ENCODE measurements at regions not wholly inside any gene's neighbourhood (a gene's known extent, or its start where the extent isn't known, plus 50 kb on each side); places are given as distances from the start of the nearest gene placed in this dataset.
A peak's percentile ranks its signal among the peaks of the same experiment; 100 is the strongest.

DNA sequence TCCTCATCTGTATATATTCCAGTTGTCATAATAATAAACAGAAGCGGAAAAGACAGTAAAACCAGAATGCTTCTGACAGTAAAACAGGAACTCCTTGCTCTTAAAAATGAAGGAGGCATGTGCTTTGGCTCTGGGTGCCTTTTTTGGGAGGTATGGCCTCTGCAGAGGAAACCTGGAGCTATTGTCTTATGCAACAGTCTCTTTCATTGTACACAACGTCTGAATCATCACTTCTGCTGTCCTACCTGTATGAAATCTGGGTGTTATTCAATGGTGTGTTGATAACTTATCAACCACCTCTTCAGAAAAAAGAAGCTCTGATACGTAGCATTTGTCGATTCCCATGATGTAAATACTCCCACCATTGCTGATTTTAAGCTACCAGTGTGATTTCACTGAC, 64.8 kb downstream of the CDCA7 start:
- DNase-seq (ENCODE audit: low read depth), result no peak

DNA sequence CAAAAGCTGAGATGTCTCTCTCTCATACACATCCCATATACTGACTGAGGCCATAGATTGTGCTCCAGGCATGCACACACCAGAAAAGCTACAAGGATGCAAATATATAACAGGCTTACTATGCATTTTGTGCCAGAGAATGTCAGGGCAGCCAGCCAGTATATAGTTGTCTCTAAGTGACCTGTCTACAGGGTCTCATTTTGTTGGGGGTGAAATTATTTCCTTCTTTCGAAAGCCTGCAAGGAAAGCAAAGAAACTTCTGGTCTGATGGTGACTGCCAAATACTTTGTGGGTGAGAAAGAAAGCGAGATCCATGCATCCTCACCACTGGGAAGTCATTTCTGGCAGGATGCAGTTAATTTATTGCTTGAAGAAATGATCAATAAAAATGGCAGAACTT, 70.2 kb downstream of the CDCA7 start:
- DNase-seq (ENCODE audit: low read depth), result no peak

DNA sequence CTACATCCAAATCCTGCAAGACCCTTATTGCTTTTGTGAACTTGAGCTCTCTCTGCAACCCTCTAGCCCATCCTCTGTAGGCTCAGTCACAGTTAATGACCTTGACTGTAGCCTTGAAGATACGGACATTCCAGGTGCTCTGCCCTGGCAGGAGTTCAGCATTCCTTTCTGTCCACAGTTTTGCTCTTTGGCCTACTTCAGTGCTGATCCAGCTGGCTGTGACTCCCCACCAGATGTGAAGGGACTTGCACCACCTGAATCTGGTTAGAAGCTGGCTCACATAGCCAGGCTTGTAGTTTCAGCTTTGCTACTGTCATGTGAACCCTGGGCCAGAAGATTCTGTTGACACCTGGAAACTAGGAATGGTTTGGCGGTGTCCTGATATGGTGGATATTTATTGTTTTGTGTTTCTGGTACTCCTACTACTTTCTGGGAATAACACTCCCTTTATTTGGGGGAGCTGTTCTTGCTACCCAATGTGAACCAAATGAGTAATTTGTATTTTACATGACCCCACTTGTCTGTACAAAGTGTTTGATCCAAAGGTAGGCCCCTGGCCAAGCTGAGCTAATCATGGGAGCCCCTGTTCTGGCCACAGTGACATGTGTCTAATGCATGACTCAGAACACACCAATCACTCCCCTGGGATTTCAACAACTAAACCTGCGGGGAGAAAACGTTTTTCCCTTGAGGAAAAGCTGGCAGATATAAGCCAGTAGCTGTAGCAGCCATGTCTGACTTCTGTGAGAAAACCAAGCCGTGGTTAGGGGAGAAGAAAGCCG, 73.4 kb downstream of the CDCA7 start:
- DNase-seq (ENCODE audit: low read depth), result no peak

DNA sequence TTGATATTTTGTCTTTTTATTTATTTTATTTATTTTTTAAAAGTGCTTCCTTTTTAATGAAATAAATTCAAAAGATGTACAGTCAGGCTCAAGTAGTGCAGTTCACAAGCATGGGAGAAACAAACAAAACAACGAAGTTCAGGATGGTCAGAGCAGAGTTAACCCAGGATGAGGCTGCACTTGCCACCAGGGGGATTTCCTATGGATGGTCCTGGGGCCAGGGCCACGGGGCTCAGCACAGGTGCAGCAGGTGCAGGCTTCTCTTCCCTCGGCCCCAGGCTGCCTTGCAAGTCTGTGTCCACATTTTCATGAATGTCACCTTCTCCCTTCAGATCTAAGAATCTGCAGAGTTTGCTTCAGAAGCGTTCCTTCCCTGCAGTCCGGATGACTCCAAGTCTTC, 76.5 kb downstream of the CDCA7 start:
- DNase-seq (ENCODE audit: low read depth), result no peak

DNA sequence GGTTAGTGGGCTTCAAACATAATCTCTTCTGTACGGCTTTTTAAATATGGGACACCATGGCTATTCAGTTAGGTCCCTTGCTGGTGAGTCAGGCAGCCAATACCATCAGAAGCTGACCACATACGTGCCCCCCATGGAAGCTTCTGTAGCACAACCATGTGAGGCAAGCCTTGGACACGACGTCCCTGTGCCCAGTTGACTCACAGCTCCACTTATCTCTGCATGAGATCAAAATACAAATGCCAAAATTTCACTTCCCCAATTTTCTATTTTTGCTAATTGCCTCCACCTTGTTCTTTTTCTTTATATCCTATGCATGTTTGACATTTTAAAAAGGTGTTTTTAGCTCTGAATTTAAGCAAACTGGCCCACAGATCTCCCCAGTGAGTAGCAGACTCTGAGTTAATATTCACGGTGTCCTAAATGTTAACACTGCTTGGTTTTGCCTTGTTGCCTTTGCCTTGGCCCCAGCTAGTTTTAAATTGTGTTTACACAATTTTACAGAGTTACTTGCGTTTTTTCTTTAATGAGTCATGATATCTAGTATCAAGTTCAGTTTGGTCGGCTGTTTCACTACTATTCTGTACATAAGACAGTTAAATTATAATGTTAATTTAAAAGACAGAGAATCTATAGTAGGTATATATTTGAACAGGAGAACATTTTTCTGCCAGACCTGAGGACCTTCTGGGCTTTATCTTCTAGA, 77.5 kb downstream of the CDCA7 start:
- DNase-seq (ENCODE audit: low read depth), result peak; percentile 30

DNA sequence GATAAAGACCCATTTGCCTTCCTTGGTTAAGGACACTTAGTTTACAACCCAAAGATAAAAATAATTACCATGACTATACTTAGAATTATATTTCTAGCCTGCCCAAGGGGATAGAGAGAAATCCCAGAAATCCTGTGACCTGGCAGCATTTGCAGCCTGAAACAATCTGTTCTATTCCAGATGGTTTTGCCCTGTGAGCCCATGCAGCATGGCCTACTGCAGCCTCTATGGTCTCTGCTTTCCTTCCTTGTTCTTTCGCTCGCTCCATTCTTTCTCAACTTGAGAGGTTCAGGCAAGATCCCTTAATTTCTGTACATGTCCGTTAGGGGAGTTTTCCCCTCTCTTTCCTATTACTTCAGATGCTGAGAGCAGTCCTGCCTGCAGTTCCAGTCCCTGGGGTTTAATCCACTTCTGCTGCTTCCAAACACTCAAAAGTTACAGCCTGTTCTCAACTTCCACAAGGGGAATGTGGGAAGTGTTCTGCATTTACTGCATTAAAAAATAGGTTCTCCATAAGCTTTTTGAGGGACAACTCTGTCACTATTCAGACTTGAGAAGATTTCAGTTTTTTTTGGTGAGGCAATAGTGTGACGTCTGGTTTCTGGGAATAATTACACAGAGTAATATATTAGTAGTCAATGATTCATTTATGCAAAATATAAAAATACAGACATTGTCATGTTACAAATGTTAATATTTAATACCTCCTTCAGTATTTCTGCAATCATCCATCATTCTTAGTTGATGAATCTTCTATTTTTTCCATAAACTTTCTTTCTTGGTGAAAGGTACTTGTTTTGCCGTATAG, 80.3 kb downstream of the CDCA7 start:
- no peak for DNase-seq (ENCODE audit: low read depth)

DNA sequence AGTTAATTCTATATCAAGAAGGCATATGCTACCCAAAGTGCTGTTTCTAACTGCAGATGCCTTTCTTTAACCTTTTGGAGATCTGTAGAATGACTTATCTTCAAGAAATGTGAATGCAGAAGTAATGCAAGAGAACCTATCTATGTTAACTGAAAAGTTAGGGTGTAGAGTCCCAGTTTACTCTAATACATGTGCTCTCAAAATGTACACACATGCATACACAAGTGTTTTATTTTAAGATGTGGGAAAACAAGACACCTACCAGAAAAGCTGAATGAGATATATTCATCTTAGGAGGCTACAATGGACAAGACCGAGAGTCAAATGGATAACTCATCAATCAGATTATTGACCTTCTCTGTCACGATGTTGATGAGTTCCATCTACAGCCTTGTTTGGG, 80.9 kb downstream of the CDCA7 start:
- DNase-seq (ENCODE audit: low read depth), result no peak

DNA sequence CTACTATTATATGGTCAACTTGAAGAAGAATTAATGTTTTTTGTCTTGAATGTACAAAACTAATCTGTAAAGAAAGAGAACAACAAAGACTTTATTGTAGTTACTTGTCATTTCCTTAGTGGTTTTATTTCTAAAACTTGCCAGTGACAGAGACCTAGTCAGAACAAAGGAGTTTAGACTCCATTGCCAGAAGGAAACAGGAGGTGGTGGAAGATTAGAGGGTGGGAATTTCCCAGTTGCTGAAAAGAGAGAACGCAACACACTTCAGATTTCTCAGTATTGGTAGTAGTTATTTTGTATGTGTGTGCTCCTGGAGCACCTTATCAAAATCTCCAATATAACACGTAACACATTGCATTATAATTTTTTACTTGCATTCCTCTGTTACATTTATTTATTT, 81.4 kb downstream of the CDCA7 start:
- no peak for DNase-seq (ENCODE audit: low read depth)

DNA sequence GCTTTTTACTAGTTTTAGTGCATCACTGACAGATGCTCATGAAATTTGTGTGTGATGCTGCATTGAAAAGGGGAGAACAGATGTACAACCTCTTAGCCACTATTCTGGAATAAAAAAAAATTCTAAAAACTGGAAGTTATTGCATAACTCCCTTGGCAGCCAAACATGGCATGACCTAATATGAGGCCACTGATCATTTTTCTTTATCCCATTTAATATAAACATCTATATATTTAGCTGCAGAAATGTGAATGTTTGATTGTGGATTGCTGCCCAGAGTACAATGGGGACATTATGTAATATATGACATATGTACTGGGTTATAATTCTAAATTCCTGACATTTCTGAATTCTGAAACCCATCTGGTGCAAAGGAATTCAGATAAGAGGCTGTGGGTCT, 86.5 kb downstream of the CDCA7 start:
- DNase-seq (ENCODE audit: low read depth), result no peak

DNA sequence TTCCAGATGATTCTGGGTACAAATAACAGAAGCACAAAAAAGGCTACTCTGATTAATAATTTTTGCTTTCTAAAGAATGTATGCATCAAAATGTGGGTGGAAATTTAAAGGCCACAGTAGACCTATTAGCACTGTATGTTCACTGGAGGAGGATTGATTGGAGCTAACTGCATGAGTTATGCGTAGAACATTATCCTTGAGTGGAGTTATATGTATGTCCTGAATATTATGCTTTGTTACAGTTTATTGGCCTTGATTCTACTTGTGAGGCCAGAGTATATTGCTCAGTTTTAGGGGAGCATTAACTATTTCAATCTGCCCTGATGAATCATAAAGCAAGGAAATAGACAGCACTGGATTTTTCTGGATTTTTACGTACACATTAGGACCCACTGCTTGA, 87.9 kb downstream of the CDCA7 start:
- DNase-seq (ENCODE audit: low read depth), result no peak

DNA sequence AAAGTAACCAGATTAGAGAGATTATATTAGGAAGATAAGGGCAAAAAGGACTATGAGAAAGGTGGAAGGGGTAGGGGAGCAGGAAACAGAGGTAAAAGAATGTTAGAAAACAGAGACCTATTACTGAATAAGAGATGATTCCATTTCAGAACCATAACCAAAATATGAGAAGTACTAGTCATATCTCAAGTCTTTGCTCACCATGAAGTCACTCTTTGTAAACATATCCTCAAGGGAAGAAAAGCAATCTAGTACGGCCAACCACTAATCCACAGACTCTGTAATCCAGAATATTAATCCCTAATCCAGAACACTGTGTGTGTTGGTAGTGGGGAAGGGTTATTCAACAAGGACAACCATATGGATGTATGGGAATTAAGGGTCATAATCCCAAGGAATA, 92.0 kb downstream of the CDCA7 start:
- no peak for DNase-seq (ENCODE audit: low read depth)

DNA sequence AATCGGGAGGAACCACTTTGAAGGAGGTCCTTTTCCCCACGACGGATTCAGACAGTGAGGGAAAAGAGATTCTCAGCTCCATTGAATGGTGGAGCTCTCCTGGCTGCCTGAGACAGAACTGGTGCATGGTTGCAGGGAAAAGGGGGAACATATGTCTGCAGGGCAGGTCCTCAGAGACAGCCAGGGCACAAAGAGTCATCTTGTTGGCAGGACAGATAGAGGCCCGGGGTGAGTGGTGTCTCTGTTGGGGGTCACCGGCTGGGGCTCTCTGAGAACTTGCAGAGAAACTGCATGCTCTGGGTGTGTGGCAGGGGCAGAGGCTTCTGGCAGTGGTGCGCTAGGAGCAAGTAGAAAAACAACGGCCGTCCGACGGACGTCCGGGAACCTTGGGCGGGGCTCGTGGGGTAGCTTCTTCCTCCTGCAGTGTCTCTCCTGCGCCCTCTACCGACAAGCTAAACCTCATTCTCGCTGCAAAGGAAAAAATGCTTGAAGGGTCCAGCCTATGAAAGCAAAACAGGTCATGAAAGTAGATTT, 94.3 kb downstream of the CDCA7 start:
- peak; percentile 79 for DNase-seq (ENCODE audit: low read depth)

DNA sequence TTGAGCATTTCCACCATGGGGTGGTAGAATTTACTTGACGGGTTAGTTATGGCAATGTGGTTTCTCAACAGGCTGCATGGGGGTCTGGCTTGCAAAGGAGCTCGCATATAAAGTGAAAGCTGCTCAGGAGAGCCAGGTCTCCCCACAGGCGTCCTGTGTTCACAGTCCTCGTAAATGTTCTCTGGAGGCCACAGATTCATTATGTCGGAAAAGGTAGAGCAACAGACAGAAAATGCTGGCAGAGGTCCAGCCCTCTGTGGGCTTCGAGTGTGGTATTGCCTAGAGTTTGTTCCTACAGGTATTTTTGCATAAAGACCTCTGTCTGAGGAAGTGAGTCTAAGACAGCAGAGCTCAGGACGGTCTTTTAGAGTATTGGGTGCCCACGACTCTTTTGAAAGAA, 96.4 kb downstream of the CDCA7 start:
- DNase-seq (ENCODE audit: low read depth), result no peak

DNA sequence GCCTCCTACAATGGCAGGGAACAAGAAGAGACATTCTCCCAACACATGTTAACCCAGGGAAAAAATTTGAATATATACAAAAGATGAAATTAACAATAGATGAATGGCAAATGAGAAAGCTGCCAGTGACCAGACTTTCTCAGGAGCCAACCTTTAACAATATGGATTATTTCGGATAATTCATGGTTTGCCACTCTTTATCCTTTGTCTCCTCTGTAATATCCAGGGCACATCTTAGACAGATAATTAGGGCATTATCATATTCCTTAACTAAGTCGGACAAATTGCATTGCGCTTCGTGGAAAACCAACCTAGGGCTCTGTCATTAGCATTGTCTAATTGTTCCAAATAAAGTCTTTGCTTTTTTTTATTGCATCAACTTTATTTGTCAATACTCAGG, 97.3 kb downstream of the CDCA7 start:
- no peak for DNase-seq (ENCODE audit: low read depth)

DNA sequence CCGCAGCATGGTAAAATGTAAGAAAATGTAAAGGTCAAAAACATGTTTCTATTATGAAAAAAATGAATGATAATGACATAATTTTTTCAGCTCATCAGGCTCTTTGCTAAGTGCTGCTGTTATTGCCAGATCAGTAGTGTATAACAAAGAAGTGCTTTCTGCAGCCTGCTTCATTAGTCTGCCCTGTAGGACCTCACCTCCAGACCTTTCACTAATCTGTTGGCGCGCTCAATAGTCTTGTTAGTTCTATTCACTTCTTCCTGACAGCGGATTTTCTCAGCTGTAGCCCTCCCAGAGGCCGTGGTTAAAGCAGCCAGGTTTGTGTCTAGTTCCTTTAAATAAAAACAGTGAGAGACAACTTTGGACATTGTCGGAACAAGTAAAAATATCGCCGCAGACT, 97.7 kb downstream of the CDCA7 start:
- no peak for DNase-seq (ENCODE audit: low read depth)

DNA sequence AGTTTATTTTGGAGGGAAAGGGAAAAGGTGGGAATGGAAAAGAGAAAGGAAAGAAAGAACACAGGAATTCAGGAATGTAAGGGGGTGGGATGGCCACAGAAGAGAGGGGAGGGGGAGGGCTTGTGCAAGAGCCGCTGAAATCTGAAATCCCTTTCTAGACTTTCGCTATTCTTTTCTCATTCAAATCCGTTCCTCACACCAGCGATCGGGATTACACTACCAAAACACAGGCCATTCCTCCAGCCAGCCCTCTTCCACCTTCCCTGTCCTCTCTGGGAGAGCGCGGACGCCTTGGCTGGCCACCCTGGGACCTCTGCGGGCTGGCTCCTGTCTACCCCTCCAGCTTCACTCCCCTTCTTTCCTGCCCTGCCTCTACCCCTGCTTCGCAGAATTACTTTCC, 102.3 kb downstream of the CDCA7 start:
- DNase-seq (ENCODE audit: low read depth), result no peak

DNA sequence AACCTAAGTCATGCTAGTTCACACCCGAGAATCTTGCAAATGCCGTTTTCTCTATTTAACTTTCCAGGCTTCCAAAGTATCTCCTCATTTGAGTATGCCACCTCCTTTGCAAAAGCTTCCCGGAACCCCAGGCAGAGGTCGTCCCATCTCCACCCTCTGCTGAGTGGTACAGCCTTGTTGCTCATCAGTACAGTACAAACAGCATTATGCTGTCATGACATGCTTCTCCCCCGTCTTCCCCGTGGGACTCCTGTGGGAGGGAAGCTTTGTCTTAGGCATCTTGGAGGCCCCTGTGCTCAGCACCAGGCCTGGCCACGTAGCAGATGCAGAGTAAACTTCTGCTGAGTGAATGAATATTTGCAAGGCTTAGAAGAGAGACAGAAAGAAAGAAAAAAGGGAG, 102.7 kb downstream of the CDCA7 start:
- DNase-seq (ENCODE audit: low read depth), result no peak

DNA sequence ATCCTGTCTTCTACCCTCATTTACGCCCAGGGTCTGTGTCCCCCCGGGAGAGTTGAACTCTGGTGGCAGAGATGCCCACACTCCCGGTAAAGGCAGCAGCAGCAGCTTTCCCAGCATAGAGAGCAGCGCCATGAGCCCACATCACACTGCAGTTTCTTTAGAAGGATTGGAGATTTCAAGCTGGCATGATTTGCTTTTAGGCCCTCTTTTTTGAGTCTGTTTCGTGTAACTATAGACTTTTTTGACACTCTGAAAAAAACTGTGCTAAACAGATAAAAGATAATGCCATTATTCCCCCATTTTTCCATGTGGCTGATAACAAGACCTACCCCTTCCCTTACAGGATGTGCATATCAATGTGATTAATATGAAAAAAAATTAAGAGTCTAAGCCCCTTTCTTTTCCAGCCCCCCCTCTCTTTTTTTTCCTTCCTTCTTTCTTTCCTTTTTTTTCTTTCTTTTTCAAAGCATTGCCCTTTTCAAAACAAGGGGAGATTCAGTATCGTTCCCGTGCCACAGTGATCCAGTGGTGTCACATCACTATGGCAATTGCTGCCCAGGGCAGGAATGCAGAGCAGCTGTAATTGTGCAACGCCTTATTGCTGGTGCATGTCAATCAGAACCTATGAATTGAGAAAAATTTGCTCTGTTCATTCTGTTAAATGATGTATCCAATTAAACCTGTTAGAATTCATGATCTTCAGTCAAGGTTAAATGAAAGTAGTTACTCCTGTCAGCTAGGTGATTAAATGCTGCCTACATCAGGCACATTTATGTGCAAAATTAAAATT, 104.5 kb downstream of the CDCA7 start:
- DNase-seq (ENCODE audit: low read depth), result no peak

DNA sequence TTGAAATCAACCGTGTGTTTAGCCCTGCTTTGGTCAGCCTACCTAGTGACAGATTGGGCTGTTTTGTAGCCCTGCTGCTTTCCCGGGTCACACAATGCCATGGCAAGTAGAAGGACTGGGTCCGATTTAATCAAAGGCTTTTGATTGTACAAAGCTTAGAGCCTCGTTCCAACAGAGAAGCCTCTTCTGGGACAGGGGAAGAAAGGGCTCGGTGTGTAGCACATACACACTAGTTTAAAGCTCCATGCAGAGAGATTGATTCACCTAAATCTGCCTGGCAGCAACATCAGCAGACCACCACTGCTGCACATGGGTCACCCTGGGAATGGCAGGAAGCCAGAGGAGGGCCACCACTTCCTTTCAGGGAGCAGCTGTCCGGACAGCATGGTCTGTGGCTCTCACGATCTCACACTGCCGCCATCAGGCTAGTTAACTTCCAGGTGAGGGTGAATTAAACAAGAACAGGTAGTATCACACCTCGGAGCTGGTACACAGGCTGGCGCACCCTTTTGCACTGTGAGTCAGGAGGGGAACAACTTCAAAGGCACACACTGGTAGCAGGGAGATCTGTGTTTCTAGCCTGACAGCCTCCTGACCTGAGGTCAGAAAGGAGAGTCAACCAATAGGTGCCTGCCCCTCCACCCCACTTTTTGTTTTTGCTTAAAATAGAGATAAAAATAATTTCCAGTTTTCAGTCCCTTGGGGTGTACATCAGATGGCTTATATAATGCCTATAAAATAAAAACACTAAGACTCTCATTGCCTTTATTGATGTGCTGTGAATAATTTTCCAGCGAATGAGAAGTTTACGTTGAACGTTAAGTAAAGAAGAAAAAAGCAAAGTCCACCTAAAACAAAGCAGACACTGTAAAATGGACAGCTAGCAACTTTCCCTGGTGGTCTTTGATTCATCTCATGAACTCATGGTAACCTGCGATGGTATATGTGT, 108.5 kb downstream of the CDCA7 start:
- DNase-seq (ENCODE audit: low read depth), result no peak

DNA sequence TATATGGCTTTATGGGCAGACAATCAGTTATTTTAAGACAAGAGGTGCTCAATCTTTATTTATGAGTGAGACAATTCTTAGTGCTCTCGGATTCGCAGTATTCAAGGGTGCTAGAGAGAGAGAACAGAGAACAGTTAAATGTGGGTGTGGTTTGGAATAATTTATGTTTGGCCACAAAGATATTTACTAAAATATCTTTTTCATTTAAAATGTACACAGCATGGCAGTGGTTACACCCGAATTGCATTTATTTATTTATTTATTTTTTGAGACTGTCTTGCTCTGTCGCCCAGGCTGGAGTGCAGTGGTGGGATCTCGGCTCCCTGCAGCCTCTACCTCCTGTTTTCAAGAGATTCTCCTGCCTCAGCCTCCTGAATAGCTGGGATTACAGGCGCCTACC, 109.2 kb downstream of the CDCA7 start:
- no peak for DNase-seq (ENCODE audit: low read depth)

DNA sequence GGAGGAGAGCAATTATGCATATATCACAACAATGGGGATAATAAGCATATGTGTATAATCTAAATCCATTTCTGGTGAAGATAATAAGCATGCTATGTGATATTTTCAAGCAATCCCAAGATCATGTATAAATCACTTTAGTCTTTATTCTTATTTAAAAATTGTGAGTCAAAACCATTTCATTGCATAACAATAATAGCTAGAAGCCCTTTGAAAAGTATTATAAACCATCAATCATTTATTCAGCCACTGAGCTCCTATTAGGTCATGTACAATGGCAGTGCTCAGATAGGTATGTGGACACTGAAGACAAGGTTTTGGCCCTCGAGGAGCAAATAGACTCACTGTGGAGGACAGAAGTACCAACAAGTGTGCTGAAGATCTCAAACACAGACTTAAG, 113.1 kb downstream of the CDCA7 start:
- DNase-seq (ENCODE audit: low read depth), result no peak
